Neural crest cell (in vitro differentiated cells): ENCODE measurements at regions not wholly inside any gene's neighbourhood (a gene's known extent, or its start where the extent isn't known, plus 50 kb on each side); places are given as distances from the start of the nearest gene placed in this dataset.
A peak's percentile ranks its signal among the peaks of the same experiment; 100 is the strongest.
"Not testable (repeated sequence)": the region's sequence is repeated elsewhere in the genome, so short reads cannot be mapped to it uniquely, and the experiment has no call there.

Experiments used
- DNase-seq: peaks from one replicate; pipeline ENCODE4 v3.0.0; 2021; ENCODE audit warnings: low read depth, mixed read lengths, low spot score
- H3K27ac Mint-ChIP-seq: one replicate; pipeline ENCODE4 v1.8.0; 2021; ENCODE audit warnings: mild to moderate bottlenecking, mixed read lengths; ENCODE audit not compliant: unreplicated experiment
- H3K27me3 Mint-ChIP-seq: 2 replicates; pipeline ENCODE4 v1.8.0; 2021; ENCODE audit warnings: low read depth, mild to moderate bottlenecking, mixed read lengths
- H3K36me3 Mint-ChIP-seq: 2 replicates; pipeline ENCODE4 v1.8.0; 2021; ENCODE audit warnings: low read depth, mild to moderate bottlenecking, mixed read lengths
- H3K4me1 Mint-ChIP-seq: 2 replicates; pipeline ENCODE4 v1.8.0; 2021; ENCODE audit warnings: mixed read lengths
- H3K4me3 Mint-ChIP-seq: one replicate; pipeline ENCODE4 v1.8.0; 2021; ENCODE audit warnings: mild to moderate bottlenecking, mixed read lengths
- H3K9me3 Mint-ChIP-seq: 2 replicates; pipeline ENCODE4 v1.8.0; 2021; ENCODE audit warnings: mixed read lengths
- CTCF ChIP-seq: fragments of 200-600 bp; sonication (generic); conservative IDR thresholded peaks from 2 replicates; pipeline ENCODE4 v1.5.0; 2021; ENCODE audit warnings: antibody characterized with exemption, mild to moderate bottlenecking

GRCh38 chr5:123997462-123998215 is 485.7 kb downstream of the CSNK1G3 start:
- Mint-ChIP-seq H3K4me3 (peak overlapping the region; percentile 19), H3K4me1 (peaks cover 77% of the 10 kb centered on the region), H3K9me3 (peaks cover 5% of the 10 kb centered on the region), H3K36me3 (peaks cover 4% of the 10 kb centered on the region), H3K27me3 (no peaks in the 10 kb centered on the region), H3K27ac (peak overlapping the region; percentile 58)
- no peak for TF ChIP-seq CTCF
- no peak for DNase-seq

- Mint-ChIP-seq H3K4me1 (peaks cover 77% of the 10 kb centered on the region), H3K9me3 (peaks cover 5% of the 10 kb centered on the region), H3K4me3 (peak overlapping the region; percentile 19), H3K36me3 (peaks cover 4% of the 10 kb centered on the region), H3K27ac (peak overlapping the region; percentile 72), H3K27me3 (no peaks in the 10 kb centered on the region)
- no peak for DNase-seq
- TF ChIP-seq CTCF, result no peak
These were observed 485.1 kb downstream of the CSNK1G3 start for GRCh38 chr5:123997064-123997461.

- no peak for TF ChIP-seq CTCF
- Mint-ChIP-seq H3K27ac (peak overlapping the region; percentile 65), H3K27me3 (no peaks in the 10 kb centered on the region), H3K4me3 (no peak overlapping the region), H3K9me3 (peaks cover 6% of the 10 kb centered on the region), H3K4me1 (peaks cover 42% of the 10 kb centered on the region), H3K36me3 (peaks cover 6% of the 10 kb centered on the region)
- no peak for DNase-seq
These were observed 480.7 kb downstream of the CSNK1G3 start for GRCh38 chr5:123992641-123993040.

GRCh38 chr5:123987956-123988355 is 476.0 kb downstream of the CSNK1G3 start:
- TF ChIP-seq CTCF, result no peak

GRCh38 chr5:123976379-123977033 is 464.5 kb downstream of the CSNK1G3 start:
- no peak for DNase-seq
- Mint-ChIP-seq H3K9me3 (peaks cover 11% of the 10 kb centered on the region), H3K27ac (no peak overlapping the region), H3K36me3 (peaks cover 10% of the 10 kb centered on the region), H3K4me3 (no peak overlapping the region), H3K27me3 (no peaks in the 10 kb centered on the region), H3K4me1 (no peaks in the 10 kb centered on the region)
- TF ChIP-seq CTCF, result no peak

More at GRCh38 chr5:123987956-123988355, 476.0 kb downstream of the CSNK1G3 start:
- H3K27ac Mint-ChIP-seq, result no peak overlapping the region
- peaks cover 18% of the 10 kb centered on the region for H3K4me1 Mint-ChIP-seq
- peaks cover 26% of the 10 kb centered on the region for H3K9me3 Mint-ChIP-seq
- H3K4me3 Mint-ChIP-seq, result no peak overlapping the region
- no peaks in the 10 kb centered on the region for H3K27me3 Mint-ChIP-seq
- peaks cover 37% of the 10 kb centered on the region for H3K36me3 Mint-ChIP-seq
- DNase-seq, result no peak

- H3K9me3 Mint-ChIP-seq, result peaks cover 15% of the 10 kb centered on the region
- peak overlapping the region; percentile 73 for H3K27ac Mint-ChIP-seq
- not testable (repeated sequence) for H3K27me3 Mint-ChIP-seq, H3K4me1 Mint-ChIP-seq, H3K36me3 Mint-ChIP-seq, DNase-seq, H3K4me3 Mint-ChIP-seq
These were observed 463.5 kb downstream of the CSNK1G3 start for GRCh38 chr5:123975521-123975920.
